Stomach (tissue), 4 donors: ENCODE measurements at regions not wholly inside any gene's neighbourhood (a gene's known extent, or its start where the extent isn't known, plus 50 kb on each side); places are given as distances from the start of the nearest gene placed in this dataset.

Experiments used
- CTCF ChIP-seq, 7 experiments: fragments of 450-650 bp in 4 of 7; fragments of 200-600 bp in 3 of 7; sonication (generic) in 3 of 7; IDR thresholded peaks; one replicate each; pipeline ENCODE4 v1.5.1; 2016 to 2019; ENCODE audit warnings: antibody characterized with exemption in 7 of 7, control low read depth in 2 of 7, mild to moderate bottlenecking in 1 of 7
- EP300 ChIP-seq: sonication (generic); formaldehyde crosslinking; IDR thresholded peaks from one replicate; pipeline ENCODE4 v1.6.1; 2017; ENCODE audit warnings: antibody characterized with exemption
- POLR2A ChIP-seq, 4 donors: fragments of 450-650 bp; IDR thresholded peaks; one replicate each; pipeline ENCODE4 v1.6.1; 2016; ENCODE audit warnings: antibody characterized with exemption in 4 of 4, control low read depth in 2 of 4, mild to moderate bottlenecking in 1 of 4, moderate library complexity in 1 of 4
- POLR2AphosphoS5 ChIP-seq, 3 donors: sonication (generic); formaldehyde crosslinking; IDR thresholded peaks; one replicate each; pipeline ENCODE4 v1.6.1; 2016; ENCODE audit warnings: antibody characterized with exemption in 3 of 3

- TF ChIP-seq POLR2AphosphoS5 (IDR thresholded peaks at IDR 0.05) = no peak
- no peak for TF ChIP-seq POLR2A (IDR thresholded peaks at IDR 0.05)
- no peak for TF ChIP-seq CTCF (IDR thresholded peaks at IDR 0.05)
- TF ChIP-seq EP300 = no peak
Observed at GRCh38 chr4:173450281-173450680, 51.4 kb upstream of the SCRG1 start.
